Head of caudate nucleus (tissue), 42 donors: ENCODE measurements at regions not wholly inside any gene's neighbourhood (a gene's known extent, or its start where the extent isn't known, plus 50 kb on each side); places are given as distances from the start of the nearest gene placed in this dataset.
A peak's percentile ranks its signal among the peaks of the same experiment; 100 is the strongest.
"Not testable (repeated sequence)": the region's sequence is repeated elsewhere in the genome, so short reads cannot be mapped to it uniquely, and the experiment has no call there.

Experiments used
- DNase-seq, 42 donors: peaks; one replicate each; pipeline versions ENCODE4 v3.0.0 to v3.0.0-alpha.2; 2020 to 2021; ENCODE audit warnings: mixed read lengths in 7 of 42
- intact Hi-C: fragments of 100-400 bp; cut with DNase I; formaldehyde crosslinking; loops from one replicate; pipeline ENCODE4 v1.15.0; 2022

DNA sequence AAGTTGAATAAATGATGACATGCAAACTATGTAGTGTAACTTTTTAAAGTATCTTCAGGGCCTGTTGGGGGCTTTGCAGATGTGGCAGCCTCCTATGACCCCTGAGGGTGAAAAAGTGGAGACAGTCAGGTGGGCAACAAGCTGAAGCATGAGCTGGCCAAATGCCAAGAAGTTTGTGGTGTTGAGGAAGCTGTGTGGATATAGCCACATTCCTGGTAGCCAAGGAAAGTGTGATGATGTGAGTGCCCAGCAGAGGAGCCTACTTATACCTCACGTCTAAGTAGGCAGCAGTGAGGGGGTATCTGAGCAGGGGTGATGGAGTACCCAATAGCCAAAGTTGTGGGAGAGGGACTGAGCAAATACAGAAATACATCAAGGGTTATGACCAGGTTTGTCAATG is 621.2 kb upstream of the CDH6 start:
- intact Hi-C loops: no loop called here
- peak in 3 of 42 donors; percentile 4 to 44 (median 12) for DNase-seq

DNA sequence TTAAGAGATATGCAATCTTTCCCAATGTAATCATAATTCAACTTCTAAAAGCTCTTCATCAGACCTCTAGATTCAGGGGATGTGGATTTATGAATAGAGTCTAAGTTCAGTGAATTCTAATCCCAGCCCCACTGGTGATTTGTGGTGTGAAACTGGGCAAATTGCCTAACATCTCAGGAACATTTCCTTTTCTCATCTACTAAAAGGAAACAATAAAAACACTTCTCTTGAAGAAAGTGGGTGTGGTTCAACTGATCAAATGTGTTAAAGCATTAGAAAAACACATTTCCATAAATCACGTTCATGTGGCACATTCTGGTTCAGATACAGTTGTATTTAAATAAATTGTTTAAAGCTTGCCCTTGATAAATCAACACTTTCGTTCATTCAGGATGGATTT is 631.7 kb upstream of the CDH6 start:
- no peak for DNase-seq
- intact Hi-C loops: no loop called here

DNA sequence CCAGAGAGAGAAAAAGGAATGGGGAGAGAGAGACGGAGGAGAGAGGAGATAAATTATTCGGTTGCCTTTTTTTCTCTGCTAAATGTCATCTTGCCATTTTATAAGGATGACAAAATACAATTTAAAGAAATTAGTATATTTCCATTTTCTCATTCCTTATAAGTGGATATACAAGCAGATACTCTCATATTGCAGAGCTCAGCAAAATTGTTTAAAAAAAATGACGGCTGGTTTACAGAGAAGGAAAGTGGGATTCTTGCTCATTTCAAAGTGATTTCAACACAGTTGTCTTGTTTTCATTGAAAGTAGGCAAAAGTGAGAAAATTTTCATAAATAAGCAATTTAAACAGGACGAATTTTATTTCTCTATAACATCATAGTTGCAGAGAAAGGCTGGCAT is 641.9 kb upstream of the CDH6 start:
- no peak for DNase-seq
- intact Hi-C loops: no loop called here

DNA sequence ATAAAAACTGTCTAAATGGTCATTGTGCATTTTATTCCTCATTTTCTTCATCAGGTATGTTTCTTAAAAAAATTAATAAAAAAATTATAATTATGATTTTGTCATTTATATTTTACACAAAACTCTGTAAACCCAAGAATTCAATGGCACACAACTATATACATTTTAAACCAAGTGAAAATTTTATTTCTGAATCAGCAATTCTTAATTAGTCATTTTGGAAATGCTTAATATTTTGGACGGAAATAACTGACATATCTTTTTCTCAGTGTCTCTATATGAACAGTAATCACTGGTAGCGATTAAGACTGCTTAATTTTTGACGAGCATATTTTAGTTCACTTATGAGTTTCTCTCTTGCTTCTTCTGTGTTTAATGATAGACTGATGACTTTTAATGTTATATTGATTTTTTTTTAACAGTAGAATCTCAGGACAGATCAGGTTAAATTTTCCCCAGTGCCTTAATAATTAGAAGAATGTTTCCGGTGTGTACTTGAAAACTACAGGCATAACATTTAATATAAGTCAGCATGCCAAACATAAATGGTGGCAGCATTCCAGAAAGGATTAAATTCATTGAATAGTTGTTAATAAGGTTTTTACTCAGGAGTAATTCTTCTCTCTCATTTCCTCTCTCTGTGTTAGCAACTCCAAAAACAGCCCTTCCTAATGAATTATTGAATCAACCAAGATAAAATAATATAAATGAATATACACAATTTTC is 644.7 kb upstream of the CDH6 start:
- intact Hi-C loops: no loop called here

DNA sequence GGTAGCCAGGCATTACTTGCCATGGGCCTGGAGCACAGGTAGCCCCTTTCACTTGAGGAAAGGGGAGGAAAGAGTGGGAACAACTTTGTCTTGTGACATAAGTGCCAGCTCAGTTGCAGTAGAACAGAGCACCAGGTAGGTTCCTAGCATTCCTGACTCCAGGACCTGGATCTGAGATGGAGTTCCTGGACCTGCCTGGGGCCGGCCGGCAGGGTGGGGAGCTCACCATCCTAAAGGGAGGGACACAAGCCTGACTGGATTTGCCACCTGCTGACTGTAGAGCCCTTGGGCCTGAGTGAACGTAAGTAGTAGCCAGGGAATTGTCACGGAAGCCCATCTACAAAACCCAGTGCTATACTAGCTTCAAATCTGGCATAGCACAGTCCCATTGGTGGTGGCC is 653.3 kb upstream of the CDH6 start:
- DNase-seq: no peak
- intact Hi-C loops: no loop called here

More for the DNA sequence above, 644.7 kb upstream of the CDH6 start:
- no peak for DNase-seq

DNA sequence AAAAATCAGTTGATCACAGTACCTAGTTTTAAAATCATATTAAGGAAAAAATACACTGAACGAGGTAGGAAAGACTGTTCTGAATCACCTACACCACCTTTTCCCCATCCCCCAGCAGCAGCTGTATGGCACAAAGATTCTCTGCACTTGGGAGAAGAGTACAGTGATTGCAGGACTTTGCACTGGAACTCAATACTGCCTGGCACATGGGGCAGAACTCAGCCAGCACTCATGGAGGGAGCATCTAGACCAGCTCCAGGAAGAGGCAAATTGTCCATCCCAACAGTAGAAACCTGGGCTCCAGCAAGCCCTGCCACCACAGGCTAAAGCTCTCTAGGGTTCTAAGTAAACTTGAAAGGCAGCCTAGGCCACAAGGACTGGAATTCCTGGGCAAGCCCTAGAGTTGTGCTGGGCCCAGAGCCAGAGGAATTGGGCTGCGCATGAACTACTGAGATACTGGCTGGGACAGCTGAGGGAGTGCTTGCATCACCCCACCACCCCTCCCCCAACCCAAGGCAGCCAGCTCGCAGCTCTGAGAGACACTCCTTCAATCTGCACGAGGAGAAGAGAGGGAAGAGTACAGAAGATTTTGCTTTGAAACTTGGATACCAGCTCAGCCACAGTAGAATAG is 654.4 kb upstream of the CDH6 start:
- intact Hi-C loops: no loop called here
- DNase-seq: peak in 2 of 42 donors; percentile 2 to 40

DNA sequence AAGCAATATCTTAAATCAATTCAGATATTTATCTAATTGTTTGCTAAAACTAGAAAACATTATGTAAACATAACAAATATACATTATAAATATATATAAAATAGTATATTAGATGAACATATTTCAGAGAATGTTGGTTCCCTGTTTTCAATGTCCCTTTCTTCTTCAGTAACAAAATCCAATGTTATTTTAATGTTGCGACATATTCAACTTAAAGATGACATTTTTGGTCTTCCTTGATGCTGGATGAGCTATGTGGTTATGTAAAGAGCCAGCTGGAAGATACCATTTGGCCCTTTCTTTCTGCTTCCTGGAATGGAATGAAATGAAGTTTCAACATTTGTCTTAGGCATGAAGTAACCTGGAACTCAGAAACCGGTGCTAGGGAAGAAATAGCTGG is 668.1 kb upstream of the CDH6 start:
- DNase-seq: no peak
- intact Hi-C loops: no loop called here

DNA sequence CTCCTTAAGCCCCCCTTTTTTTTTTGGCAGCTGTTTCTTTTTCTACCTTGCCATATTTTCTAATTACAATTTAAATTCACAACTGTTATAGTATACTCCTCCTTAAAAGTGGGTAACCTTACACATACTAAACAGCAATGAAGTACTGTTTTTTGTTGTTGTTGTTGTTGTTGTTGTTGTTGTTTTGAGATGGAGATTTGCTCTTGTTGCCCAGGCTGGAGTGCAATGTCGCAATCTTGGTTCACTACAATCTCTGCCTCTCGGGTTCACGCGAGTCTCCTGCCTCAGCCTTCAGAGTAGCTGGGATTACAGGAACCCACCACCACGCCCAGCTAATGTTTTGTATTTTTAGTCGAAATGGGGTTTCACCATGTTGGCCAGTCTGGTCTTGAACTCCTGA is 669.1 kb upstream of the CDH6 start:
- intact Hi-C loops: no loop called here
- no peak for DNase-seq

DNA sequence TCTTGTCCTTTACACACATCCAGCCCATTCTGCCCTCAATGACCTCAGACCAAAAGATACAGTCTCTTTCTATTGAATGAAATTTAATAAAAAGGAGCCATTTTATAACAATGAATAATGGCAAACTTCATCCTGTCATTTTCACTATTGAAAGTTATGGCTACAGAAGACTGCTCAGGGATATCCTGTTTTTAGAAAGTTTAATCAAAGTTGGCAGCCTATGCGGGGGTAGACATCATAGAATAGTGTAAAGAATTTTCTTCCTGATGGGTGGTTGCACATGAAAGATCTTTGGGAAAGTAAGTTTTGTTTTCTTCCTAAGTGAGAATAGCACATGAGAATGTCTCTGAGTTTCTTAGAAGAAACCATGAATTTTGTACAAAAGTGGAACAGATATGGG is 670.4 kb upstream of the CDH6 start:
- intact Hi-C loops: no loop called here
- DNase-seq: no peak

DNA sequence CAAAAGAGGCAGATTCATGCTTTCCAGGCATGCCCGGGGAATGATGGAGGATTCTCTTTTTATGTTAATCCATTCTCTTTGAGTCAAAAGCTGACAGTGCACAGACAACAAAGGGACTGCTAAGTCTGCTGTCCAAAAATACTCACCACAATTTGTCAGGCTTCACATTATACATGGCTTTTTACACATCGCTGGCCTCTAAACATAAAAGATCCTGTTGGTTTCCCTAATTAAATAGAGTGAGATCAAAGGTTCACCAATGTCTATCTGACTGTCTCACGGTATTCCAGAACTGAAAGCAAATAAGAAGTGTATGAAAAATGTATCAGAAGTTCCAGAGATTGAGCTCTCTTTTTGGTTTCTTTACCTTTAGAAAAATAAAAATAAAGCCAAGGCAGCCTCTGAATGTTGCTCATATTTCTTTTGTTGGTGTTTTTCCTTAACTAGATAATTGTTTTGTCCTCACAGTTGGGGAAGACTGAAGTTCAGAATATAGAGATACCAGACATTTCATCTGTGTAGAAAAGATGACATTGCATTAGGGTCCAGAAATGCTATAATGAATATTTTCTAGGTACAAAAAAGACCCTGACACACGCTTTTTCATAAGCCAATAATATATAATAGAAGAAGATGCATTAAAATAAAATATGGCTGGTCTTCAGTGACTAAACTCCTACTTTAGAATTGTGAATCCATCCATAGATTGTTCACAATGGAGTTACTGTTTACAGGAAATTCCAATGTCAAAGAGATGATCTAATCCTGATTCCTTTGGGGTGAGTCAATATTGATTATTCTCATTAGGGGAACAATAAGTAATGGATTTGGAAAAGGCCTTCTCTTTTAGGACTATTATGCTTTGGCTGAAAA is 688.2 kb upstream of the CDH6 start:
- intact Hi-C loops: no loop called here
- no peak for DNase-seq

DNA sequence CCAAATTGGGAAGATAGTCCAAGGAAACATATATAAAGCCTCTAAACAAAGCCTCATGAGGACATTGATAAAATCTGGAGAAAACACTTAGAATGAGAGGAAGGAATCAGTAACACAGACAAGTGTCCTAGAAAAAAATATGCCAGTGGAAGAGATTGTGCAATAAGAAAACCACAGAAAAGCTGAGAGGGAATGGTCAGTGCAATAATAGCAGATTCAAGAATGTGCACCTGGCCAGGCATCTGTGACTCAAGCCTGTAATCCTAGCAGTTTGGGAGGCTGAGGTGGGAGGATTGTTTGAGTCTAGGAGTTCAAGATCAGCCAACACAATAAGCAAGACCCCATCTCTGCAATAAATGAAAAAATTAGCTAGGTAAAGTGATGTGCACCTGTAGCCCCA is 691.2 kb upstream of the CDH6 start:
- no peak for DNase-seq
- intact Hi-C loops: no loop called here

DNA sequence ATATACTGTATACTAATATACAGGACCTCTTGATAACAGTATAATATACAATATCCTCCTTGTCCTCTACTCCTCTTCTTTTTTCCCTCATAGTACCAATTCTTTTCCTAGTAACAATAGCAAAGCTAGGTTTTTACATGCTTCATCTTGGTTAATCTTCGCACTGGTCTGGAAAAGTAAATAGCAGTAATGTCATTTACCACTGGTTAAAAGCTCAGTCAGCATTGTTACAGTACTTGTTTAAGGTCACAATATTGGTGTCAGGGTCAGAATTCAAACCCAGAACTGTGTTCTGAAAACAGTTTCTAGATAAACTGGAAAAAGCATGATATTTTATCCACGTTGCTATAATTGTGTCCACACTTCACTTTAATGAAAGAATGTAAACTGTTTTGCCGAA is 692.4 kb upstream of the CDH6 start:
- DNase-seq: no peak
- intact Hi-C loops: no loop called here

DNA sequence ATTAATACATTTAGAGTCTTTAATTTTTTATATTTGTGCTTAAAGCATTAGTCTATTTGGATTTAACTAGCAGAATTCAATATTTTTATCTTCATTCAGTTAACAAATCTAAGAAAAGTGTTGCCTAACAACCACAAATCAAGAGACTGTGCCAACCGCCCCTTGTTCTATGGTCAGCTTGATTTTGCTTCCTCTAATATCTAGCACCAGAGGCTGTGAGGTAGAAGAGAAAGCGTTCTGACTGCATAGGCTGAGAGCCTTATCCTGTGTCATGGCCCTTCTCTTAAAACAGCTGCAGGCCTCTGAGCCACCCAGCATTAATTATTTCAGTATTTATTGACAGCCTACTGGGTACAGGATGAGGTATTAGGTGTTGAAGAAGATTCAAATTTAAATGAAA is 693.0 kb upstream of the CDH6 start:
- no peak for DNase-seq

DNA sequence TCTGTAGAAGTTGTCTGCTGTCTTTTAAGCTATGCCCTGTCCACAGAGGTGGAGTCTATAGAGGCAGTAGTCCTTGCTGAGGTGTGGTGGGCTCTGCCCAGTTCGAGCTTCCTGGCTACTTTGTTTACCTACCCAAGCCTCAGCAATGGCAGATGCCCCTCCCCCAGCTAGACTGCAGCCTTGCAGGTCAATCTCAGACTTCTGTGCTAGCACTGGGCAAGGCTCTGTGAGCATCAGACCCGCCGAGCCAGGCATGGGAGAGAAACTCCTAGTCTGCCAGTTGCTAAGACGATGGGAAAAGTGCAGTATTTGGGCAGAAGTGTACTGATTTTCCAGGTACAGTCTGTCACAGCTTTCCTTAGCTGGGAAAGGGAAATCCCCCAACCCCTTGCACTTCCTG is 694.1 kb upstream of the CDH6 start:
- intact Hi-C loops: no loop called here
- DNase-seq: no peak

More for the DNA sequence above, 693.0 kb upstream of the CDH6 start:
- intact Hi-C loops: no loop called here

DNA sequence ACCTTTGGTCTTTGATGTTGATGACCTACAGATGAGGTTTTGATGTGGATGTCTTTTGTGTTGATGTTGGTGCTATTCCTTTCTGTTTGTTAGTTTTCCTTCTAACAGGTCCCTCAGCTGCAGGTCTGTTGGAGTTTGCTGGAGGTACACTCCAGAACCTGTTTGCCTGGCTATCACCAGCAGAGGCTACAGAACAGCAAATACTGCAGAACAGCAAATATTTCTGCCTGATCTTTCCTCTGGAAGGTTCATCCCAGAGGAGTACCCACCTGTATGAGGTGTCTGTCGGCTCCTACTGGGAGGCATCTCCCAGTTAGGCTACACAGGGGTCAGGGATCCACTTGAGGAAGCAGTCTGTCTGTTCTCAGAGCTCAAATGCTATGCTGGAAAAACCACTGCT is 694.5 kb upstream of the CDH6 start:
- intact Hi-C loops: no loop called here
- DNase-seq: no peak

DNA sequence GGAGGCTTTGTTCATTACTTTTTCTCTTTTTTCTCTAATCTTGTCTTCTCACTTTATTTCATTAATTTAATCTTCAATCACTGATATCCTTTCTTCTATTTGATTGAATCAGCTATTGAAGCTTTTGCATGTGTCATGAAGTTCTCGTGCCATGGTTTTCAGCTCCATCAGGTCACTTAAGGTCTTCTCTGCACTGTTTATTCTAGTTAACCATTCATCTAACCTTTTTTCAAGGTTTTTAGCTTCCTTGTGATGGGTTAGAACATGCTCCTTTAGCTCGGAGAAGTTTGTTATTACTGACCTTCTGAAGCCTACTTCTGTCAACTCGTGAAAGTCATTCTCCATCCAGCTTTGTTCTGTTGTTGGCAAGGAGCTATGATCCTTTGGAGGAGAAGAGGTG is 695.0 kb upstream of the CDH6 start:
- intact Hi-C loops, DNase-seq: not testable (repeated sequence)

DNA sequence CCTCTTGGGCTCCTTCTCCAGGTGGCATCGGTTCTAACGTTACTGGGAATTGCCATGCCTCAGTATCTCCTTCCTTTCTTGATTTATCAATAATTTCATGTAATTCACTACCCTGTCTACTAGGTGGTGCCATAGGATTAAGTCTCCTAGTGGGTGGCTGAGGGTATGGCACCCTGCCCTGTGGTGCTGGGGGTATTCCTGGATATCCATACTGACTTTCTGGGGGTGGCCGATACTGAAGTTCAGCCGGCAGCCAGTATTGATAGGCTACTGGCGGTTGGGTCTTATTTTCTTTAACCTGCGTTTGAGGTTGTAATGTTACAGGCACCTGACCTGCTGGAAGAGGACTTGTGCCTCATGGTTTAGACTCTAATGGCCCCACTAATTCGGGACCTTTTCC is 699.4 kb upstream of the CDH6 start:
- DNase-seq, intact Hi-C loops: not testable (repeated sequence)

DNA sequence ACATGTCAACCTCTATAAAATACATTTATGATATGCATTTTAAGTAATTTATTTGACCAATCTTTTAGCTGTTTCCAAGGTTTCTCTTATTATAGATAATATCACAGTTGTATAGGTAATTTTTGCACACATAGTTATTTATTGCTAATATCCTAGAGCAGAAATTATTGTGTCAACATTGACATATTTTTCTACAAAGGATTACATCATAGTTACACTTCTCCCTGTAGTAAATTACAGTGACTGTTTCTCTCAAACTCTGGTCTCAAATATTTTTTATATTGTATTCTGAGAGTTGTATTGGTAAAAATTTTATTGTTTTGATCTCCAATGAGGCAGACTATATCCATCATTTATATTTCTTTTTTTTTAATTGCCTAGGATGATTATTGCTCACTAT is 714.4 kb upstream of the CDH6 start:
- intact Hi-C loops: no loop called here
- DNase-seq: no peak

DNA sequence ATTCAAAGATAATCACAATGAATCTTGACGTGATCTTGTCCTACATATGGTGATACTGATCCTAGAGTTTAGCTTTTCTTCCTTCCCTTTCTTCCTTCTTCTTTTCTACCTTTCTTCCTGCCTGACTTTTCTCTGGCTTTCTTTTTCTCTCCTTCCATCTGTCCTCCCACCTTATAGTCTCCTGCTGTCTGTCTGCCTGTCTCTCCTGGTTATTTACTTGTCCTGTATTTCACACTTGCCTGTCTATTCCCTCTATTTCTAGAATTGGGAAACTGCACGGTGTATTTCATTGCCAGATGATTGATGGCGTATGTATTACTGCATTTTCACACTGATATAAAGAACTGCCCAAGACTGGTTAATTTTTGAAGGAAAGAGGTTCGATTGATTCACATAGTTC is 718.1 kb upstream of the CDH6 start:
- DNase-seq: no peak
- intact Hi-C loops: no loop called here

DNA sequence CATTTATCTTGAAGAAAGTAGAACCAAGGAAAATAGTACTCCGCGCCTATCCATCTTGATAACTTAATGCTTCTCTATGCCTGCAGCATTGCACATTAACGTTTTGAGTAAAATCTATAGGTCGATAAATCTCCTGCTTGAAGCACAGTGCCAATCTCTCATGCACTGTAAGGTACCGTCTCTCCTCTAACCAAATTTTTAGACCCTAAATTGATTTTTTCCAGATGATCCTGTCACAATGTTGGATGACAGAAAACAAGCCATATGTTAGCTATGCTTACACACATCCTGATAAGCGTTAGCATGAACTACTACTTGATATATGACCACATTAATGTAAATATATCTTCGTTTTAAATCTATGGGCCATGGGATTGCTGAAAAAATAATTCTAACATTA is 723.8 kb upstream of the CDH6 start:
- intact Hi-C loops: loop anchor here (5.0 kb wide), 1 partner anchor 92 kb away; no protein-coding TSS in a partner anchor
- no peak for DNase-seq
